Astrocyte (in vitro differentiated cells and primary cell): ENCODE measurements at regions not wholly inside any gene's neighbourhood (a gene's known extent, or its start where the extent isn't known, plus 50 kb on each side); places are given as distances from the start of the nearest gene placed in this dataset.

Experiments
- CTCF ChIP-seq: IDR thresholded peaks from 2 replicates; pipeline ENCODE4 v1.5.1; 2011; ENCODE audit warnings: low read depth, mild to moderate bottlenecking, inconsistent platforms, low read length, moderate library complexity; ENCODE audit not compliant: insufficient read depth
- EZH2 ChIP-seq: IDR thresholded peaks from 2 replicates; pipeline ENCODE4 v1.6.1; 2012; ENCODE audit warnings: mild to moderate bottlenecking, low read length, inconsistent platforms; ENCODE audit not compliant: insufficient read depth

DNA sequence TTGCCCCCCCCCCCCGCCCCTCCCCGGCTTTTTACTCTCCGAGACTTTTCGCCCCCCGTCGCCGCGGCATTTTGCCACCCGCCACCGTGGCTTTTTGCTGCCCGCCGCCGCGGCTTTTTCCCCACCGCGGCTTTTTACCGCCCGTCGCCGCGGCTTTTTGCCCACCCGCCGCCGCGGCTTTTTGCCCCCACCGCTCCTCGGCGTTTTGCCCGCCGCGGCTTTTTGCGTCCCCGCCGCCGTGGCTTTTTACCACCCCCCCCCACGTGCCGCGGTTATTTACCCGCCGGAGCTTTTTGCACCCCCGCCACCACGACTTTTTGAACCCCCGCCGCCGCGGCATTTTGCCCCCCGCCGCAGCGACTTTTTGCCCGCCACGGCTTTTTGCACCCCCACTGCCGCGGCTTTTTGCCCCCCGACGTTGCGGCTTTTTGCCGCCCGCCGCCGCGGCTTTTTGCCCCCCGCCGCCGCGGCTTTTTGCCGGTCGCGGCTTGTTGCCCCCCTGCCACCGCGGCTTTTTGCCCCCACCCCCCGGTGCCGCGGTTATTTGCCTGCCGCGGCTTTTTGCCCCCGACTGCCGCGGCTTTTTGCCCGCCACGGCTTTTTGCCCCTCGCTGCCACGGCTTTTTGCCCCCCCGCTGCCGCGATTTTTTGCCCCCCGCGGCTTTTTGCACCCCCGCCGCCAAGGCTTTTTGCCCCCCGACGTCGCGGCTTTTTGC is 461.1 kb downstream of the ZNF33B start:
- no peak for TF ChIP-seq CTCF
- peak; percentile 98 for TF ChIP-seq EZH2
